ENCODE measurements at regions not wholly inside any gene's neighbourhood (a gene's known extent, or its start where the extent isn't known, plus 50 kb on each side); places are given as distances from the start of the nearest gene placed in this dataset.

- no peak for TF ChIP-seq EZH2 (IDR thresholded peaks at IDR 0.05)
- TF ChIP-seq CEBPB (IDR thresholded peaks at IDR 0.05; ENCODE audit: low read depth), result no peak
- no peak for TF ChIP-seq CTCF (IDR thresholded peaks at IDR 0.05 in 2 of 3, conservative IDR thresholded peaks at IDR 0.05 in 1 of 3; ENCODE audit: borderline replicate concordance in 1 of 3, insufficient read depth in 1 of 3, low read depth in 2 of 3, low read length in 2 of 3)
- no peak for TF ChIP-seq SP1 (IDR thresholded peaks at IDR 0.05; ENCODE audit: low read depth)
- TF ChIP-seq RAD21 (IDR thresholded peaks at IDR 0.05; ENCODE audit: low read depth), result no peak
These were observed 154.3 kb upstream of the RNPC3 start for GRCh38 chr1:103371234-103371633.

Measured in HCT116 (cell line).